HCT116 (cell line): ENCODE measurements at regions not wholly inside any gene's neighbourhood (a gene's known extent, or its start where the extent isn't known, plus 50 kb on each side); places are given as distances from the start of the nearest gene placed in this dataset.

ENCODE experiments used
- CEBPB ChIP-seq: IDR thresholded peaks from 2 replicates; pipeline ENCODE4 v1.6.1; 2012; ENCODE audit warnings: low read depth
- EZH2 ChIP-seq: fragments of 200-600 bp; sonication (generic); IDR thresholded peaks from 2 replicates; pipeline ENCODE4 v1.6.1; 2017; ENCODE audit warnings: antibody characterized with exemption, mixed run types
- EZH2phosphoT487 ChIP-seq: fragments of 200-600 bp; IDR thresholded peaks from 2 replicates; pipeline ENCODE4 v1.6.1; 2018; ENCODE audit warnings: antibody characterized with exemption, borderline replicate concordance
- JUND ChIP-seq: IDR thresholded peaks from 2 replicates; pipeline ENCODE4 v1.6.1; 2012
- POLR2A ChIP-seq: IDR thresholded peaks from 2 replicates; pipeline ENCODE4 v1.7.0; 2011; ENCODE audit warnings: borderline replicate concordance; ENCODE audit not compliant: insufficient read depth, insufficient read length; ENCODE audit errors: extremely low read depth
- POLR2AphosphoS5 ChIP-seq: IDR thresholded peaks from 2 replicates; pipeline ENCODE4 v1.6.1; 2011; ENCODE audit warnings: mild to moderate bottlenecking, low read depth, low read length, moderate library complexity
- RAD21 ChIP-seq: IDR thresholded peaks from 2 replicates; pipeline ENCODE4 v1.6.1; 2012; ENCODE audit warnings: low read depth, mild to moderate bottlenecking
- SIN3A ChIP-seq: IDR thresholded peaks from 2 replicates; pipeline ENCODE4 v1.6.1; 2012; ENCODE audit warnings: low read depth
- SP1 ChIP-seq: IDR thresholded peaks from 2 replicates; pipeline ENCODE4 v1.6.1; 2012; ENCODE audit warnings: low read depth
- TCF7L2 ChIP-seq: IDR thresholded peaks from 2 replicates; pipeline ENCODE4 v1.7.0; 2011; ENCODE audit warnings: borderline replicate concordance, inconsistent platforms; ENCODE audit not compliant: insufficient read depth, insufficient read length; ENCODE audit errors: extremely low read depth
- ZFX ChIP-seq: fragments of 450-650 bp; IDR thresholded peaks from 2 replicates; pipeline ENCODE4 v1.6.1; 2017
- ZNF274 ChIP-seq: fragments of 200-500 bp; sonication (Bioruptor generic); IDR thresholded peaks from 2 replicates; pipeline ENCODE4 v1.6.1; 2014; ENCODE audit warnings: mild to moderate bottlenecking, low read depth, low read length, inconsistent platforms
- TF ChIP-seq, protein P1 (sequence below), 3 experiments: fragments of 200-600 bp in 1 of 3; sonication (generic) in 1 of 3; IDR thresholded peaks in 2 of 3; conservative IDR thresholded peaks in 1 of 3; 2 replicates each; pipeline ENCODE4 v1.5.1; 2012 to 2017; ENCODE audit warnings: low read depth in 2 of 3, low read length in 2 of 3, antibody characterized with exemption in 1 of 3, borderline replicate concordance in 1 of 3, control low read depth in 1 of 3, mild to moderate bottlenecking in 1 of 3, mixed read lengths in 1 of 3, mixed run types in 1 of 3, moderate library complexity in 1 of 3; ENCODE audit not compliant: insufficient read depth in 1 of 3
- TF ChIP-seq, protein P2 (sequence below): IDR thresholded peaks from 2 replicates; pipeline ENCODE4 v1.6.1; 2012; ENCODE audit warnings: low read depth

GRCh38 chr16:59060207-59060606 lies 326.1 kb upstream of the GOT2 start:
- TF ChIP-seq, protein P1, sequence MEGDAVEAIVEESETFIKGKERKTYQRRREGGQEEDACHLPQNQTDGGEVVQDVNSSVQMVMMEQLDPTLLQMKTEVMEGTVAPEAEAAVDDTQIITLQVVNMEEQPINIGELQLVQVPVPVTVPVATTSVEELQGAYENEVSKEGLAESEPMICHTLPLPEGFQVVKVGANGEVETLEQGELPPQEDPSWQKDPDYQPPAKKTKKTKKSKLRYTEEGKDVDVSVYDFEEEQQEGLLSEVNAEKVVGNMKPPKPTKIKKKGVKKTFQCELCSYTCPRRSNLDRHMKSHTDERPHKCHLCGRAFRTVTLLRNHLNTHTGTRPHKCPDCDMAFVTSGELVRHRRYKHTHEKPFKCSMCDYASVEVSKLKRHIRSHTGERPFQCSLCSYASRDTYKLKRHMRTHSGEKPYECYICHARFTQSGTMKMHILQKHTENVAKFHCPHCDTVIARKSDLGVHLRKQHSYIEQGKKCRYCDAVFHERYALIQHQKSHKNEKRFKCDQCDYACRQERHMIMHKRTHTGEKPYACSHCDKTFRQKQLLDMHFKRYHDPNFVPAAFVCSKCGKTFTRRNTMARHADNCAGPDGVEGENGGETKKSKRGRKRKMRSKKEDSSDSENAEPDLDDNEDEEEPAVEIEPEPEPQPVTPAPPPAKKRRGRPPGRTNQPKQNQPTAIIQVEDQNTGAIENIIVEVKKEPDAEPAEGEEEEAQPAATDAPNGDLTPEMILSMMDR (IDR thresholded peaks at IDR 0.05 in 2 of 3, conservative IDR thresholded peaks at IDR 0.05 in 1 of 3; ENCODE audit: borderline replicate concordance in 1 of 3, insufficient read depth in 1 of 3, low read depth in 2 of 3, low read length in 2 of 3) = no peak
- TF ChIP-seq ZFX (no peak), SP1 (no peak), TCF7L2 (no peak), POLR2AphosphoS5 (no peak), SIN3A (no peak), JUND (no peak), ZNF274 (no peak), EZH2 (no peak), POLR2A (no peak), EZH2phosphoT487 (no peak), RAD21 (no peak), CEBPB (no peak)
- TF ChIP-seq, protein P2, sequence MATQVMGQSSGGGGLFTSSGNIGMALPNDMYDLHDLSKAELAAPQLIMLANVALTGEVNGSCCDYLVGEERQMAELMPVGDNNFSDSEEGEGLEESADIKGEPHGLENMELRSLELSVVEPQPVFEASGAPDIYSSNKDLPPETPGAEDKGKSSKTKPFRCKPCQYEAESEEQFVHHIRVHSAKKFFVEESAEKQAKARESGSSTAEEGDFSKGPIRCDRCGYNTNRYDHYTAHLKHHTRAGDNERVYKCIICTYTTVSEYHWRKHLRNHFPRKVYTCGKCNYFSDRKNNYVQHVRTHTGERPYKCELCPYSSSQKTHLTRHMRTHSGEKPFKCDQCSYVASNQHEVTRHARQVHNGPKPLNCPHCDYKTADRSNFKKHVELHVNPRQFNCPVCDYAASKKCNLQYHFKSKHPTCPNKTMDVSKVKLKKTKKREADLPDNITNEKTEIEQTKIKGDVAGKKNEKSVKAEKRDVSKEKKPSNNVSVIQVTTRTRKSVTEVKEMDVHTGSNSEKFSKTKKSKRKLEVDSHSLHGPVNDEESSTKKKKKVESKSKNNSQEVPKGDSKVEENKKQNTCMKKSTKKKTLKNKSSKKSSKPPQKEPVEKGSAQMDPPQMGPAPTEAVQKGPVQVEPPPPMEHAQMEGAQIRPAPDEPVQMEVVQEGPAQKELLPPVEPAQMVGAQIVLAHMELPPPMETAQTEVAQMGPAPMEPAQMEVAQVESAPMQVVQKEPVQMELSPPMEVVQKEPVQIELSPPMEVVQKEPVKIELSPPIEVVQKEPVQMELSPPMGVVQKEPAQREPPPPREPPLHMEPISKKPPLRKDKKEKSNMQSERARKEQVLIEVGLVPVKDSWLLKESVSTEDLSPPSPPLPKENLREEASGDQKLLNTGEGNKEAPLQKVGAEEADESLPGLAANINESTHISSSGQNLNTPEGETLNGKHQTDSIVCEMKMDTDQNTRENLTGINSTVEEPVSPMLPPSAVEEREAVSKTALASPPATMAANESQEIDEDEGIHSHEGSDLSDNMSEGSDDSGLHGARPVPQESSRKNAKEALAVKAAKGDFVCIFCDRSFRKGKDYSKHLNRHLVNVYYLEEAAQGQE = no peak
